GM18505 (cell line): ENCODE measurements at regions not wholly inside any gene's neighbourhood (a gene's known extent, or its start where the extent isn't known, plus 50 kb on each side); places are given as distances from the start of the nearest gene placed in this dataset.
"Not testable (repeated sequence)": the region's sequence is repeated elsewhere in the genome, so short reads cannot be mapped to it uniquely, and the experiment has no call there.

ENCODE experiments used
- ATAC-seq: cut with Tn5 transposase; IDR thresholded peaks from one replicate; pipeline ENCODE4 v1.9.1; 2021; ENCODE audit not compliant: unreplicated experiment
- POLR2A ChIP-seq: IDR thresholded peaks from 4 replicates; pipeline ENCODE4 v1.6.1; 2011; ENCODE audit warnings: borderline replicate concordance; ENCODE audit not compliant: insufficient read depth, insufficient read length; ENCODE audit errors: extremely low read depth

GRCh38 chr2:52613064-52613463 is 1154.5 kb upstream of the CHAC2 start:
- ATAC-seq, result no peak
- TF ChIP-seq POLR2A, result no peak

GRCh38 chr2:52611759-52612158 is 1155.8 kb upstream of the CHAC2 start:
- no peak for ATAC-seq
- TF ChIP-seq POLR2A, result no peak

DNA sequence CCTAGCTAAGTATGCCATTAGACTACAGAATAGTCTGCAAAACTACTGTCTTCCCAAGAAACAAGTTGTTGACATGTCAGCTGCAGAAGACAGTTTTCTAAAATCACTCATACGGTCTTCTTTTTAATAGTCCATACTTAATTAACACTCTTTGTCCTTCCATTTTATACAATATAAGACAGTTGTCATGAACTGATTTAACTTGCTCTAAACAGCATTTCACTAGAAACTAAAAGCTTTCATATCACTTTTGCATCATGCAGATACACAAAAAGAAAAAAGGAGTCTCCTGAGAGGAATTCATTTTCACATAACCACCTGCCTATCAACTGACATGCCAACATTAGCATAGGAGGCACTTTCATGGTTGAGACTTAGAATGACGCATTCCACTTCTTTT is 1159.6 kb upstream of the CHAC2 start:
- no peak for TF ChIP-seq POLR2A
- ATAC-seq, result no peak

DNA sequence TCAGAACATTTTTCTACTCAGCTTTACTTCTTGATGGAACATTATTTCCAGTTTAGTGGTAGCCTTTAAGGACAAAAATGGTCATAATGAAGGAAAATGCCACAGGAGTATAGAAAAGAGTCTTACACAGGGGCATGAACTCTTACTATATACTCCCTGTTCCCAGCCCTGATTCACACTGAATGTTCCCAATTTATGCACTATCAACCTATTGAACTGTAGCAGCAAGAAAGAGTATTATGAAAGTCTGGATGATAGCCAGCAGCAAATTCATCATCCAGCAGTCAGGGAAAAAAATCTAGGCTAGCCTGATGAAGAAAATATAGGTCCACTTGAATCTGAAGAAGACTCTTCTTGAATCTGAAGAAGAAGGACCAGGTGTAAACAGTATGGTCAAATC is 1170.3 kb upstream of the CHAC2 start:
- ATAC-seq, result no peak
- no peak for TF ChIP-seq POLR2A

DNA sequence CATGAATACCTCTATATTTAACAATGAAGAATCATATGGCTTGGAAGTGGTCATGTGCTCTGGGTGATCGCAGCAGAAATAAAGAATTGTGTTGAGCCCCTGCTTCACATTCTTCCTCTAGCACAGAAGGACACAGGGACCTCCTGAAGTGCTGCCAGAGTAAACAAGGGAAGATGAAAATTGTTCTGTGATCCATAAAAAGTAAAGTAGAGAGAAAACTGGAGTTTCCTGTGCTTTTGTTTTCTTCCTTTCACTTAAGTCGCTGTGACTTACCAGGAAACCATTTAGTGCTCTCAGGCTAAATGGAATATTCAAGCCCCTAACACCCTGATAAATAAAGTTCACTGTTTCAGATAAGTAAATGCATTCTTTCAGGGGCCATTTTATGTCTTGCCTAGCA is 1173.6 kb upstream of the CHAC2 start:
- TF ChIP-seq POLR2A, result no peak
- no peak for ATAC-seq

DNA sequence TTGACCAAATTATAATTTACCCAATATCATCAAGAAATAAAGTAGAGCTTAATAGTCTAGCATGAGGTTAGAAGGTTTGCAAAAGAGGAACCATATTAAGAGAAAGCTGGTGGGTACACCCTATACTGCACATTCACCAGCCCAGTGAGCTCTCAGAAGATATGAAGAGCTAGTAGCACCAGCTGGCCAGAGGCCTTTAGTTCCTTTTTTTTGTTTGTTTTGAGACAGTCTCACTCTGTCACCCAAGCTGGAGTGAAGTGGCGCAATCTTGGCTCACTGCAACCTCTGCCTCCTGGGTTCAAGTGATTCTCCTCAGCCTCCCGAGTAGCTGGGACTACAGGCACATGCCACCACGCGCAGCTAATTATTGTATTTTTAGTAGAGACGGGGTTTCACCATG is 1183.5 kb upstream of the CHAC2 start:
- not testable (repeated sequence) for ATAC-seq

- TF ChIP-seq POLR2A, result no peak
- ATAC-seq, result no peak
Measured at GRCh38 chr2:52572469-52572894, 1195.1 kb upstream of the CHAC2 start.

DNA sequence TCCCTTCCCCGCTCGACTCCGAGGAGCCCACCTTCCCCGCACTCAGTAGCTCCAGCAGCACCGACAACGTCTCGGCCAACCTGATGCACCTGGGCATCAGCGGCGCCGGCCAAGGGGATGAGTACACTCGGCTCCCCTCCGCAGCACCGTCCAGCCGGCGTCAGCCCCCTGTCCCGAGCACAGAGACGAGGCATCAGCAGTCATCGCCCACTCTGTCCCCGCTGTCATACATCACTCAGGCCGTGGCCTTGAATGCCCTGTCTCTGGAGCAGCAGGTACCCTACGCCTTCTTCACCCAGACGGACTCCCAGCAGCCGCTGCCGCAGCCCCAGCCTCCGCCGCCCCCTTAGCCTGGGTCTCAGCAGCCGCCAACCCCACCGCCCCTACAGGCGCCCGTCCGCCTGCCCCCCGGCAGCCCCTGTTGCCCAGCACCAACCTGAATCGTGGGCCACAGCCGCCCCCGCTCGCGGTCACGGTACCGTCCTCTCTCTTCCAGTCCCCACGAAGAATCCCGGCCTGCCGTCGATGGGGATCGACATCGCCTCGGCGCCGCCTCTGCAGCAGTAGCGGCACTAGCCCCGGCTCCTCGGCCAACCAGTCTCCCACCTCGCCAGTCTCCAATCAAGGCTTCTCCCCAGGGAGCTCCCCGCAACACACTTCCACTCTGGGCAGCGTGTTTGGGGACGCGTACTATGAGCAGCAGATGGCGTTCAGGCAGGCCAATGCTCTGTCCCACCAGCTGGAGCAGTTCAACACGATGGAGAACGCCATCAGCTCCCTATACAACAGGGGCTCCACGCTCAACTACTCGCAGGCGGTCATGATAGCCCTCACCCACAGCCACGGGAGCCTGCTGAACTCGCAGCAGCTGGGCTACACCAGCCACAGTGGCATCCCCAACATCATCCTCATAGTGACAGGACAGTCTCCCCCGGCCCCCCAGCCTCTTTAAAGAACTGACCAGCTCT is 1195.9 kb upstream of the CHAC2 start:
- no peak for TF ChIP-seq POLR2A

GRCh38 chr2:52570716-52571115 is 1196.9 kb upstream of the CHAC2 start:
- no peak for TF ChIP-seq POLR2A
- ATAC-seq, result no peak

More for the DNA sequence above, 1195.9 kb upstream of the CHAC2 start:
- ATAC-seq, result no peak

DNA sequence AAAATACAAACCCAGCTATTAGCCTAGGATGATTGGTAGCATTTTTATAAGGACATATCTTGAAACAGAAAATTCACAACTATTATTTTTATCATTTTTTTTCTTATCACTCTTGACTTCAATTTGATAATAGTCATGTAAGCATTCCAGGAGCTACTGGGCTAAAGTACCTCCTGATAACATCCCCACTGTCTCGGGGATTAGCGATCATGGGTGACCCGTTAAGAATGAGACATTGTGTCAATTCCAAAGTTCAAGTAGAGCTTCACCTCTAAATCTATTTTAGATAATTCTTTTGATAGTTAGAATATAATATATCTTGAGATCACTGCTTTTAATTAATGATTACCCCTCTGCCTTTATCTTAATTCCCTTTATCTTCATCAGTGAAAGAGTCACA is 1204.5 kb upstream of the CHAC2 start:
- no peak for ATAC-seq
- no peak for TF ChIP-seq POLR2A

DNA sequence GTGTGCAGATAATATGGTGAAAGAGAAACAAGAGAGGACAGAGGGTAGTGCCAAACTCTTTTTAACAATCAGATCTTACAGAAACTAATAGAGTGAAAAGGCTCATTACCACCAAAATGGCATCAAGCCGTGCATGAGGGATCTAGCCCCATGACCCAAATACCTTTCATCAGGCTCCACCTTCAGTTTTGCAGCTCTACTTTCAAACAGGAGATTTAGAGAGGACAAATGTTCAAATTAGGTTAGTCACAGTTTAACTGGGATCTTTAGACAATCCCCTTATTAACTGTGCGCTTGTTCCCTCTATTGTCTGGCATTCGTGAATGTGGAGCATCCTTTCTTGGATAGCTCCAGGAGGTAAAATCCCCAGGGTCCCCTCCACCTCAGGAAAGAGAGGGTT is 1209.3 kb upstream of the CHAC2 start:
- TF ChIP-seq POLR2A, result no peak
- ATAC-seq, result no peak

DNA sequence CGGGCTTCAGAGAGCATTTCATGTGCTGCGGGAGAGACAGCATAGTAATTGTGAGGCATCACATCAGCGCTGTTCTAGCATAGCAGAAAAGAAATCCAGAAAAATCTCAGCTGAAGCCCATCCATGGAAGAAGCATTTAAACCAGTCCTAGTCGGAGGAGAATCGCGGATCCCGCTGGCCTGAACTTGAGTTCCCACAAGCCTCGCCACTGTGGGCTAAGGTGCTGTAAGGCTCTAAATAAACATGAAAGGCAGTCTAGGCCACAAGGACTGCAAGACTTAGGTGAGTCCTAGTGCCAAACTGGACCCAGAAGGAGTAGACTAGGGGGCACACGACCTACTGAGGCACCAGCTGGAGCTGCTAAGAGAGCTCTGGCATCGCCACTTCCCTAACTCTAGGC is 1225.3 kb upstream of the CHAC2 start:
- no peak for TF ChIP-seq POLR2A
- no peak for ATAC-seq

- no peak for ATAC-seq
- no peak for TF ChIP-seq POLR2A
Measured at GRCh38 chr2:52539026-52539970, 1228.3 kb upstream of the CHAC2 start.
